ENCODE measurements at regions not wholly inside any gene's neighbourhood (a gene's known extent, or its start where the extent isn't known, plus 50 kb on each side); places are given as distances from the start of the nearest gene placed in this dataset.

DNA sequence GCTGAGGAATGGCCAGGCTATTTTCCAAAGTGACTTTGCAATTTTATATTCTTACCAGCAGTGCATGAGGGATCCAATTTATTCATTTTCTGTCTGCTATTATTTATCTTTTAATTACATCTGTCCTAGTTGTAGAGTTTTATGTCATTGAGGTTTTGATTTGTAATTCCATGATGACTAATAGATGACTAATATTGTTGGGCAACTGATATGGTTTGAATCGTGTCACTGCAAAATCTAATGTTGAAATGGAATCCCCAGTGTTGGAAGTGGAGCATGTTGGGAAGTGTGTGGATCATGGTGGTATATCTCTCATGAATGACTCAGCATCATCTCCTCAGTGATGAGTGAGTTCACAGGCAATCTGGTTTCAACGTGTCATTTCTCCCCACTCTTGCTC is 201.5 kb downstream of the TBX22 start:
- H3K9me3 ChIP-seq (ENCODE audit: insufficient read depth, low read length, severe bottlenecking): no peaks in the 10 kb centered on the region
- no peaks in the 10 kb centered on the region for H3K27me3 ChIP-seq (ENCODE audit: insufficient read depth, low read length, poor library complexity)
- DNase-seq (no peak), ATAC-seq (ENCODE audit: insufficient read depth, low read depth) (no peak)
- H4K20me1 ChIP-seq (ENCODE audit: insufficient read depth, low read length): no peaks in the 10 kb centered on the region
- H2AFZ ChIP-seq (ENCODE audit: low read depth, low read length): no peak overlapping the region
- no peak overlapping the region for H3K4me2 ChIP-seq (ENCODE audit: insufficient read depth, low read length)
- H3K79me2 ChIP-seq (ENCODE audit: insufficient read depth, low read length): no peaks in the 10 kb centered on the region
- no peak overlapping the region for H3K9ac ChIP-seq (ENCODE audit: low read depth, low read length)
- H3K36me3 ChIP-seq (ENCODE audit: insufficient read depth, low read length): no peaks in the 10 kb centered on the region
- no peaks in the 10 kb centered on the region for H3K4me1 ChIP-seq (ENCODE audit: insufficient read depth, low read length)
- TF ChIP-seq, protein P1, sequence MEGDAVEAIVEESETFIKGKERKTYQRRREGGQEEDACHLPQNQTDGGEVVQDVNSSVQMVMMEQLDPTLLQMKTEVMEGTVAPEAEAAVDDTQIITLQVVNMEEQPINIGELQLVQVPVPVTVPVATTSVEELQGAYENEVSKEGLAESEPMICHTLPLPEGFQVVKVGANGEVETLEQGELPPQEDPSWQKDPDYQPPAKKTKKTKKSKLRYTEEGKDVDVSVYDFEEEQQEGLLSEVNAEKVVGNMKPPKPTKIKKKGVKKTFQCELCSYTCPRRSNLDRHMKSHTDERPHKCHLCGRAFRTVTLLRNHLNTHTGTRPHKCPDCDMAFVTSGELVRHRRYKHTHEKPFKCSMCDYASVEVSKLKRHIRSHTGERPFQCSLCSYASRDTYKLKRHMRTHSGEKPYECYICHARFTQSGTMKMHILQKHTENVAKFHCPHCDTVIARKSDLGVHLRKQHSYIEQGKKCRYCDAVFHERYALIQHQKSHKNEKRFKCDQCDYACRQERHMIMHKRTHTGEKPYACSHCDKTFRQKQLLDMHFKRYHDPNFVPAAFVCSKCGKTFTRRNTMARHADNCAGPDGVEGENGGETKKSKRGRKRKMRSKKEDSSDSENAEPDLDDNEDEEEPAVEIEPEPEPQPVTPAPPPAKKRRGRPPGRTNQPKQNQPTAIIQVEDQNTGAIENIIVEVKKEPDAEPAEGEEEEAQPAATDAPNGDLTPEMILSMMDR (IDR thresholded peaks at IDR 0.05; ENCODE audit: borderline replicate concordance, extremely low read depth, low read length, poor library complexity, severe bottlenecking): no peak
- no peak for TF ChIP-seq EZH2 (IDR thresholded peaks at IDR 0.05; ENCODE audit: borderline replicate concordance, low read depth, low read length, severe bottlenecking)
- no peak overlapping the region for H3K27ac ChIP-seq (ENCODE audit: low read length)
- no peak overlapping the region for H3K4me3 ChIP-seq (ENCODE audit: low read depth in 1 of 2, low read length in 2 of 2)

DNA sequence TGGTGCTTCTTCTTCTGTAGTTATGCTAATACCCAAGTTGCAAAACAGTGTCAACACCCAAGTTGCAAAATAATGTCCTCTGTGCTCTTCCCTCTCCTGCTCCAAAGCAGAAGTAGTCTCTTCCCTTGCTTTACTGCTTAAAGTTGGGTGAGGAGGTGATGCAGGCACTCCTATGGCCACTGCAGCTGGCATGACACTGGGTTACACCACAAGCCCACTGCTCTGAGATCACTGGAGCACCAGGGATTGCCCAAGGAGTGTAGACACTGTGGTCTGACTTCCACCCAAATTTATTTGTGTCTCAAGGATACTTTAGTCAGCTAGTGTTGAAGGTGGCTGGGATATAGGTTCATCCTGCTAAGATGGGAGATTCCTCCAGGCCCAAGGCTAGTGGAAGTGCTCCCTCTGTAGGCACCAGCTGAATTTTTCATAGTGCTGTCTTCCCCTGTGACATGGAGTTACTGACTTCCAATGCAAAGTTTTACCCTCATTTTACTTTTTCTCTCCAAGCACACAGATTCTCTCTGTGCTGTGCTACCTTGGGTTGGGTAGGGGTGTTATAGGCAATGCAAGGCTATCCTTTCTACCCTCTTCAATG is 196.2 kb upstream of the TENT5D start:
- Histone ChIP-seq H3K4me1 (ENCODE audit: insufficient read depth, low read length) (no peaks in the 10 kb centered on the region), H3K4me2 (ENCODE audit: insufficient read depth, low read length) (no peak overlapping the region), H3K4me3 (ENCODE audit: low read depth in 1 of 2, low read length in 2 of 2) (no peak overlapping the region)

DNA sequence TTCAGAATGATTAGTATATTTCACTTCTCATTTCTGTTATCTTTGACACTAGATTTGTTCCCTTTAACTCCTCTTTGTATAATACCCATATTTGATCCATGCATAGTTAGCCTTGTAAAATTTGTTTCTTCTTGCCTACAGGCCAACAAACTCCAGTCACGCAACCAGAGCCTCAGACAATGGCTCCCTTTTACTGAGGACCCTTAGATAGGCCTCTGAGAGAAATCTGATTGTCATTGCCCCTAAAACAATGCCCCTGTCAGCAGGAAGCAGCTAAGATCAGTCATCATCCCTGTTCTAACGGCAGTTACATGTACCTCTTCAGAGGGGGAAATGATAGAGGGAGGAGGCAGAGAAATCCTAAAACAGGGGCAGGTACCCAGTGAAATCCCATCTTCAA is 190.6 kb upstream of the TENT5D start:
- Histone ChIP-seq H3K27me3 (ENCODE audit: insufficient read depth, low read length, poor library complexity) (no peaks in the 10 kb centered on the region), H3K36me3 (ENCODE audit: insufficient read depth, low read length) (no peaks in the 10 kb centered on the region), H3K4me1 (ENCODE audit: insufficient read depth, low read length) (no peaks in the 10 kb centered on the region), H3K79me2 (ENCODE audit: insufficient read depth, low read length) (no peaks in the 10 kb centered on the region), H3K9ac (ENCODE audit: low read depth, low read length) (no peak overlapping the region), H3K27ac (ENCODE audit: low read length) (no peak overlapping the region), H4K20me1 (ENCODE audit: insufficient read depth, low read length) (no peaks in the 10 kb centered on the region), H3K4me3 (ENCODE audit: low read depth in 1 of 2, low read length in 2 of 2) (no peak overlapping the region), H3K9me3 (ENCODE audit: insufficient read depth, low read length, severe bottlenecking) (no peaks in the 10 kb centered on the region), H2AFZ (ENCODE audit: low read depth, low read length) (no peak overlapping the region), H3K4me2 (ENCODE audit: insufficient read depth, low read length) (no peak overlapping the region)
- DNase-seq (no peak), ATAC-seq (ENCODE audit: insufficient read depth, low read depth) (no peak)
- no peak for TF ChIP-seq EZH2 (IDR thresholded peaks at IDR 0.05; ENCODE audit: borderline replicate concordance, low read depth, low read length, severe bottlenecking)
- TF ChIP-seq, protein P1 (IDR thresholded peaks at IDR 0.05; ENCODE audit: borderline replicate concordance, extremely low read depth, low read length, poor library complexity, severe bottlenecking): no peak

More for the DNA sequence above, 196.2 kb upstream of the TENT5D start:
- no peak for DNase-seq
- H2AFZ ChIP-seq (ENCODE audit: low read depth, low read length): no peak overlapping the region
- H3K79me2 ChIP-seq (ENCODE audit: insufficient read depth, low read length): no peaks in the 10 kb centered on the region
- H3K27ac ChIP-seq (ENCODE audit: low read length): no peak overlapping the region
- TF ChIP-seq, protein P1 (IDR thresholded peaks at IDR 0.05; ENCODE audit: borderline replicate concordance, extremely low read depth, low read length, poor library complexity, severe bottlenecking): no peak
- TF ChIP-seq EZH2 (IDR thresholded peaks at IDR 0.05; ENCODE audit: borderline replicate concordance, low read depth, low read length, severe bottlenecking): no peak
- no peak for ATAC-seq (ENCODE audit: insufficient read depth, low read depth)
- no peaks in the 10 kb centered on the region for H3K36me3 ChIP-seq (ENCODE audit: insufficient read depth, low read length)
- no peaks in the 10 kb centered on the region for H4K20me1 ChIP-seq (ENCODE audit: insufficient read depth, low read length)
- H3K9ac ChIP-seq (ENCODE audit: low read depth, low read length): no peak overlapping the region
- no peaks in the 10 kb centered on the region for H3K27me3 ChIP-seq (ENCODE audit: insufficient read depth, low read length, poor library complexity)
- H3K9me3 ChIP-seq (ENCODE audit: insufficient read depth, low read length, severe bottlenecking): no peaks in the 10 kb centered on the region
